Duodenal mucosa (tissue), 2 donors: ENCODE measurements at regions not wholly inside any gene's neighbourhood (a gene's known extent, or its start where the extent isn't known, plus 50 kb on each side); places are given as distances from the start of the nearest gene placed in this dataset.
"Not testable (repeated sequence)": the region's sequence is repeated elsewhere in the genome, so short reads cannot be mapped to it uniquely, and the experiment has no call there.

Experiments used
- H3K27ac ChIP-seq: one replicate; pipeline ENCODE4 v1.7.0; 2013; ENCODE audit warnings: low read depth, low read length
- H3K27me3 ChIP-seq, 2 donors: one replicate each; pipeline ENCODE4 v1.7.0; 2013; ENCODE audit warnings: low read length in 2 of 2, control low read depth in 1 of 2; ENCODE audit not compliant: insufficient read depth in 2 of 2, control insufficient read depth in 1 of 2
- H3K36me3 ChIP-seq, 2 donors: one replicate each; pipeline ENCODE4 v1.7.0; 2013; ENCODE audit warnings: low read length in 2 of 2, control low read depth in 1 of 2; ENCODE audit not compliant: insufficient read depth in 2 of 2, control insufficient read depth in 1 of 2
- H3K4me1 ChIP-seq, 2 donors: one replicate each; pipeline ENCODE4 v1.7.0; 2013; ENCODE audit warnings: low read length in 2 of 2, control low read depth in 1 of 2; ENCODE audit not compliant: insufficient read depth in 2 of 2, control insufficient read depth in 1 of 2
- H3K4me3 ChIP-seq, 2 donors: one replicate each; pipeline ENCODE4 v1.7.0; 2013; ENCODE audit warnings: low read length in 2 of 2, low read depth in 1 of 2
- H3K9ac ChIP-seq, 2 donors: one replicate each; pipeline ENCODE4 v1.7.0; 2013; ENCODE audit warnings: low read length in 2 of 2, low read depth in 1 of 2
- H3K9me3 ChIP-seq, 2 donors: one replicate each; pipeline ENCODE4 v1.7.0; 2013; ENCODE audit warnings: low read length in 2 of 2, control low read depth in 1 of 2; ENCODE audit not compliant: control insufficient read depth in 1 of 2

GRCh38 chr3:186439725-186440124 lies 77.7 kb upstream of the DGKG start:
- Histone ChIP-seq H3K27me3 (no peaks in the 10 kb centered on the region), H3K9me3 (no peaks in the 10 kb centered on the region), H3K36me3 (no peaks in the 10 kb centered on the region), H3K4me3 (no peak overlapping the region), H3K4me1 (no peaks in the 10 kb centered on the region), H3K9ac (no peak overlapping the region), H3K27ac (no peak overlapping the region)

- H3K36me3 ChIP-seq, H3K27ac ChIP-seq, H3K27me3 ChIP-seq, H3K4me1 ChIP-seq, H3K9ac ChIP-seq, H3K4me3 ChIP-seq, H3K9me3 ChIP-seq: not testable (repeated sequence)
These were observed 73.3 kb upstream of the DGKG start for GRCh38 chr3:186435332-186435731.

GRCh38 chr3:186432944-186433732 lies 71.1 kb upstream of the DGKG start:
- H3K27me3 ChIP-seq, result no peaks in the 10 kb centered on the region
- no peaks in the 10 kb centered on the region for H3K36me3 ChIP-seq

GRCh38 chr3:186432189-186432588 lies 70.2 kb upstream of the DGKG start:
- no peaks in the 10 kb centered on the region for H3K4me1 ChIP-seq
- H3K27me3 ChIP-seq, result no peaks in the 10 kb centered on the region
- H3K9ac ChIP-seq, result no peak overlapping the region
- H3K27ac ChIP-seq, result no peak overlapping the region
- no peaks in the 10 kb centered on the region for H3K36me3 ChIP-seq
- no peak overlapping the region for H3K4me3 ChIP-seq
- no peaks in the 10 kb centered on the region for H3K9me3 ChIP-seq

More at GRCh38 chr3:186432944-186433732, 71.1 kb upstream of the DGKG start:
- H3K9ac ChIP-seq, result no peak overlapping the region
- H3K4me3 ChIP-seq, result no peak overlapping the region
- H3K4me1 ChIP-seq, result no peaks in the 10 kb centered on the region
- no peaks in the 10 kb centered on the region for H3K9me3 ChIP-seq
- no peak overlapping the region for H3K27ac ChIP-seq

GRCh38 chr3:186427627-186428281 lies 65.7 kb upstream of the DGKG start:
- no peaks in the 10 kb centered on the region for H3K36me3 ChIP-seq
- no peak overlapping the region for H3K9ac ChIP-seq
- no peak overlapping the region for H3K27ac ChIP-seq

GRCh38 chr3:186425788-186426730 lies 64.0 kb upstream of the DGKG start:
- Histone ChIP-seq H3K27me3 (peaks cover 0 to 3% of the 10 kb centered on the region in 2 donors), H3K4me1 (no peaks in the 10 kb centered on the region), H3K9ac (no peak overlapping the region), H3K27ac (no peak overlapping the region), H3K36me3 (no peaks in the 10 kb centered on the region), H3K9me3 (no peaks in the 10 kb centered on the region), H3K4me3 (no peak overlapping the region)

More at GRCh38 chr3:186427627-186428281, 65.7 kb upstream of the DGKG start:
- no peak overlapping the region for H3K4me3 ChIP-seq
- no peaks in the 10 kb centered on the region for H3K9me3 ChIP-seq
- H3K4me1 ChIP-seq, result no peaks in the 10 kb centered on the region
- no peaks in the 10 kb centered on the region for H3K27me3 ChIP-seq

GRCh38 chr3:186421946-186422345 lies 59.9 kb upstream of the DGKG start:
- H3K27me3 ChIP-seq, result peaks cover 2 to 9% of the 10 kb centered on the region in 2 donors
- H3K4me3 ChIP-seq, result no peak overlapping the region
- H3K27ac ChIP-seq, result no peak overlapping the region
- no peak overlapping the region for H3K9ac ChIP-seq
- no peaks in the 10 kb centered on the region for H3K9me3 ChIP-seq
- H3K4me1 ChIP-seq, result no peaks in the 10 kb centered on the region
- H3K36me3 ChIP-seq, result no peaks in the 10 kb centered on the region

- H3K27ac ChIP-seq, result no peak overlapping the region
- H3K4me1 ChIP-seq, result peaks cover 7 to 13% of the 10 kb centered on the region in 2 donors
- no peaks in the 10 kb centered on the region for H3K9me3 ChIP-seq
- H3K36me3 ChIP-seq, result no peaks in the 10 kb centered on the region
- peaks cover 2 to 9% of the 10 kb centered on the region in 2 donors for H3K27me3 ChIP-seq
- no peak overlapping the region for H3K4me3 ChIP-seq
- no peak overlapping the region for H3K9ac ChIP-seq
These were observed 56.7 kb upstream of the DGKG start for GRCh38 chr3:186418671-186419145.

GRCh38 chr3:186417791-186418190 lies 55.8 kb upstream of the DGKG start:
- Histone ChIP-seq H3K4me3 (no peak overlapping the region), H3K9me3 (no peaks in the 10 kb centered on the region), H3K4me1 (peaks cover 11 to 20% of the 10 kb centered on the region in 2 donors), H3K27me3 (peaks cover 2 to 9% of the 10 kb centered on the region in 2 donors), H3K36me3 (no peaks in the 10 kb centered on the region), H3K27ac (no peak overlapping the region), H3K9ac (no peak overlapping the region)
